LNCAP (cell line): ENCODE measurements at regions not wholly inside any gene's neighbourhood (a gene's known extent, or its start where the extent isn't known, plus 50 kb on each side); places are given as distances from the start of the nearest gene placed in this dataset.

Experiments
- TF ChIP-seq, protein P1 (sequence below): fragments of 450-650 bp; IDR thresholded peaks from 2 replicates; pipeline ENCODE4 v1.5.1; 2017; ENCODE audit warnings: mild to moderate bottlenecking

DNA sequence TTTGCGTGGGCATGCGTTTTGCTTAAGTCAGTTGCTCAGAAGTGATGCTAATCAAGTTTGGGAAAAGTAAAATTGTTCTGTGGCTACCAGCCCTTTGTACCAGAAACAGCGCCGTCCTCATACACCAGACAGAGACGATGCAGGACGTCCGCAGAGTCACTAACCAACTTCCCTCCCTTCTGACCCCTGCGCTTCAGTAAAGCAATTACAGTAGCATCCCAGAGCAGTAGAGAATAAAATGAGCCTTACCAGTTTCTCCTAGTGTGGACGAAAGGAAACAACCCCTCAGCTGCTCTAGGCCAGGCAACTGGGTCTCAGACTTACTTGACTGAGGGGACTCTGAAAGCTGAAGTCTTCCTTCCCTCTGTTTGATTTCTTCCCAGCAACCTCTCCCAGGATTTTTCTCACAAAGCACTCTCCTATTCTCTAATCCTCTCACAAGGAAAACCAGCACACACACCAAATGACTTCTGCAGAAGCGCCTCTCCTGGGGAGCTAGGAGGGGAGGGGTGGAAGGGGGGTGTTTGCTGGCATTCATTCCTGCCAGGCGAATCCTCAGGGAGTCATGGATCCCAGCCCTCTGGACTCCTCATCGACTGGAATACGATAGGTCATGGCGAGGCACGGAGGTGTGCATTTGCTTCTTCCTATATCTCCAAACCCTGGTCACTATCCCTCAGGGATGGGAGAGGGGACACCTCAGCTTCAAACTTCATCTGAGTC is 56.0 kb upstream of the MID1 start:
- TF ChIP-seq, protein P1, sequence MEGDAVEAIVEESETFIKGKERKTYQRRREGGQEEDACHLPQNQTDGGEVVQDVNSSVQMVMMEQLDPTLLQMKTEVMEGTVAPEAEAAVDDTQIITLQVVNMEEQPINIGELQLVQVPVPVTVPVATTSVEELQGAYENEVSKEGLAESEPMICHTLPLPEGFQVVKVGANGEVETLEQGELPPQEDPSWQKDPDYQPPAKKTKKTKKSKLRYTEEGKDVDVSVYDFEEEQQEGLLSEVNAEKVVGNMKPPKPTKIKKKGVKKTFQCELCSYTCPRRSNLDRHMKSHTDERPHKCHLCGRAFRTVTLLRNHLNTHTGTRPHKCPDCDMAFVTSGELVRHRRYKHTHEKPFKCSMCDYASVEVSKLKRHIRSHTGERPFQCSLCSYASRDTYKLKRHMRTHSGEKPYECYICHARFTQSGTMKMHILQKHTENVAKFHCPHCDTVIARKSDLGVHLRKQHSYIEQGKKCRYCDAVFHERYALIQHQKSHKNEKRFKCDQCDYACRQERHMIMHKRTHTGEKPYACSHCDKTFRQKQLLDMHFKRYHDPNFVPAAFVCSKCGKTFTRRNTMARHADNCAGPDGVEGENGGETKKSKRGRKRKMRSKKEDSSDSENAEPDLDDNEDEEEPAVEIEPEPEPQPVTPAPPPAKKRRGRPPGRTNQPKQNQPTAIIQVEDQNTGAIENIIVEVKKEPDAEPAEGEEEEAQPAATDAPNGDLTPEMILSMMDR: no peak

DNA sequence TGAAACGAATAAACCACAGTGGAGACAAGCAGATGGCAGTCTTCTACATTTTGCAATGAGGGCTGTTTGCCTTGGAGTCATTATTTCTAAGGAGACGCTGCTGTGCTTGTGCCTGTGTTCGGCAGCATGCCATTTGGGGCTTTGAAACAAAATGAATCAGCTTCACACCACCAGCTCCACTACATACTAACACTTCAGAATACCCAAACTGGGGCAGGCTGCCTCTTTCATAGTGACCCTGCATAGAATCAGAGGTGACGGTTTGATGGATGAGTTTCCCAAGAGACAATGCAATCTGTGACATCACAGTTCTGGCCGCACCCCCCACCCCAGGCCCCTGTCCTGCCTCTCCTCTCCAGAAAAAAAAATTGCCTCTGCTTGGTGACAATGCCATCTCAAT is 57.1 kb upstream of the MID1 start:
- TF ChIP-seq, protein P1: no peak

DNA sequence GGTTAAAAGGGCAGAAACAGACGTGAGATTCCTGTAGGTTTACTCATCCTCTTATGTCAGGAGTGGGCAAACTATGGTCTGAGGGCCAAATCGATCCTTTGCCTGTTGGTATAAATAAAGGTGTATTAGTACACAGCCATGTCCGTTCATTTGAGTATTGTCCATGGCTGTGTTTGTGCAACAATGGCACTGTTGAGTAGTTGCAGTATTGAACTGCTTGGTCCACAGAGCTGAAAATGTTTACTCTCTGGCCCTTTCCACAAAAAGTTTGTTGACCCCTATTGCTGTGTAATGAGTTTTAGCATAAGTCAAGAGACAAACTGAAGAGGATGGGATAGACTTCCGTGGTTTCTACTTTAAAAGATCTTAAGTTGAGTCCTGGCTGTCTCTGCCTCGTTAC is 59.0 kb upstream of the MID1 start:
- TF ChIP-seq, protein P1: no peak

DNA sequence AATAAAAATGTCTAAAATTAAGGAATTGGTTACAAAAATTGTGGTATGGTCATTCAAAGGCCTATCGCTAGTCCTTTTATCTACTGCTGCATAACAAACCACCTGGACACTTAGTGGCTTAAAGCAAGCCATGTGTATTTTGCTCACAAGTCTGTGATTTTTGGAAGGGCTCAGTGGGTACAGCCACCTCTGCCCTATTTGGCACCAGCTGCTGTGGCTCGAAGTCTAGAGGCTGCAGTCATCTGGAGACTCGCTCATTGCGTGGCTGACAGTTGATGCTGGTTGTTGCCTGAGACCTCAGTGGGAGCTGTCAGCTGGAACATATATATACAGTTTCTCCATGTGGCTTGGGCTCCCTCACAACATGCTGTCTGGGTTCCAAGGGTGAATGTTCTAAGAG is 60.8 kb upstream of the MID1 start:
- TF ChIP-seq, protein P1: no peak

DNA sequence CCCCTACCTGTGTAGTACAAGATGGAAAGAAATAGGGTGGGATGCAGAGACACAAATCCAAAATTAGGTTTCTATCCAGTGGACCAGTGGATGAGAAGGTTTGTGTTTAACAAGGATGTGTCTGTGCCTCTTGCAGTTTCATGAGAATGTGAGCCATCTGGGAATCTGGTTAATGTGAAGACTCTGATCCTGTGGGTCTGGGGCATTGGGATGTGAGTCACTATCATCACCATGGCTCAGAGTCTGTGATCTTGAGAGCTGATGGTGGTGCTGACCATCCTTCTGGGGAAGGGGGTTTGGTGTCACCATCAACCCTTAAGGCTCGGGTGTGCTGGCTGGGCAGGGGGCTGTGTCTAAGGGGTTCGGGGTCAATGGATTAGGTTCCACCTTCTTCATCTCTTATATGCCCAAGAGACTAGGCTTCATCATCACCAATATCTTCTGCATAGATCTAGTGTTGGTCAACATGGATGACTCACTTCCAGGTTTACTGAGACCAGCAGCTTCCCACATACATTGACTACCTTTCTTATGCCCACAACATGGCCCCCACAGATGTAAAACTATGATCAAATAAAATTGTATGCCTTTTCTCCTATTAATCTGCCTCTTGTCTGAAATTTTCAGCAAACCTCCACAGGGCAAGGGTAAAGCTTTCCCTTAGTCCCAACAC is 65.7 kb upstream of the MID1 start:
- TF ChIP-seq, protein P1: no peak

DNA sequence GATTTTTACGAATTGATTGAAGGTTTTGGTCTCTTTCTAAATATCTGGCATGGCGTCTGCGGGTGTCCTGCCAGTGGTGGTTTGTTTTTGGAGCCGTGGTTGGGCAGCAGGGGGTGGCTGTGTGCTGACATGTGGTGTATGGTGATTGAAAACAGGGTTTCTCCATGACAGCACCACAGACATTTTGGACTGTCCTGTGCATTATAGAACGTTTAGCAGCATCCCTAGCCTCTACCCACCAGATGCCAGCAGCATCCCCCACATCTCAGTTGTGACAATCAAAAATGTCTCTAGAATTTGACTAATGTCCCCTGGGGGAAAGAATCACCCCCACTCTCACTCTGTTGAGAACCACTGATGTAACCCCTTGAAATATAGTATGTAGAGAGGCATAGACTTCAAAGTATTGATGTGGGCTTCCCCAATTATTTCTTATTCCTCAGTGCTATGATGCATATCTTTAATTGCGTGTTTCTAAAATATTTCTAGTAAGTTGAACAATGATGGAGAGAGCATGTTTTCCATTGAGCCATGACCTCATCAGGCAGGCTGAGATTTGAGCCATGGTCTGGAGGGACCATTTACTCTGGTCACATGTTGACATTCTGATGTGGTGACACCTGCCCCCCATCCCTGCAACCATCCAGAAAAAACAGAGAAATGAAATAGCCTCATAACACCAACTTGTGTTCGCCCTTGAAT is 77.4 kb upstream of the MID1 start:
- TF ChIP-seq, protein P1: no peak

DNA sequence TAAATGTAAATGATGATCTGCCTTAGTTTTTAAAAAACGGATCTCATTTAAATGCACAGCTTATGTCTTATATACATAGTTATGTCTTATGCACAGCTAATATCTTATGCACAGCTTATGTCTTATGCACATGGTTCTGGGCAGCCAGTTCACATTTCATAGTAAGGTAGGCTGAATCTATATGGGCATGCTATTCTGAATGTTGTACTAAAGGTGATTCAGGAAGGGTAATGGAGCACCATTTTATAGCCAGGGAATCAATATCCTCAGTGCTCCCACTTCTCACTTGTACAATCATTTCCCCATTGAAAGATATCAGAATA is 77.9 kb upstream of the MID1 start:
- TF ChIP-seq, protein P1: no peak
